HG02840 (cell line): ENCODE measurements at regions not wholly inside any gene's neighbourhood (a gene's known extent, or its start where the extent isn't known, plus 50 kb on each side); places are given as distances from the start of the nearest gene placed in this dataset.

Experiments used
- ATAC-seq: cut with Tn5 transposase; IDR thresholded peaks from one replicate; pipeline ENCODE4 v1.9.1; 2021; ENCODE audit warnings: mild to moderate bottlenecking, moderate library complexity, moderate number of reproducible peaks; ENCODE audit not compliant: unreplicated experiment, low FRiP score

GRCh38 chr9:75824816-75825568 is 65.5 kb upstream of the PCSK5 start:
- ATAC-seq, result no peak

- ATAC-seq, result no peak
These were observed 64.2 kb upstream of the PCSK5 start for GRCh38 chr9:75826314-75826713.

DNA sequence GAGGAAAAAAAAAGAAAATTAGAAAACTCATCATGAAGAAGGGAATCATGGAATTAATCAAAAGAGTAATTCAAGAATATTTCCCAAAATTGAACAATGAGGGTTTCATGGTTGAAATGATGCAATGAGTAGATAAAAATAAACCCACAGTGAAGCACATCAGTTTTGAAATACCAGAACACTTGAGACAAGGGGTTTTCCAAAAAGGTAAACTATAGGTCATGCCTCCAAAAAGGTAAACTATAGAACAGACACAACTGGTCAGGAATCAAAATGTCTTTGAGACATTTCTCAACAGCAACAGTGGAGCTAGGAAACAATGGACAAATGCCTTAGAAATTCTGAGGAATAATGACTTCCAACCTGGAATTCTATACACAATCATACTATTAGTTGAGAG is 60.2 kb upstream of the PCSK5 start:
- no peak for ATAC-seq

DNA sequence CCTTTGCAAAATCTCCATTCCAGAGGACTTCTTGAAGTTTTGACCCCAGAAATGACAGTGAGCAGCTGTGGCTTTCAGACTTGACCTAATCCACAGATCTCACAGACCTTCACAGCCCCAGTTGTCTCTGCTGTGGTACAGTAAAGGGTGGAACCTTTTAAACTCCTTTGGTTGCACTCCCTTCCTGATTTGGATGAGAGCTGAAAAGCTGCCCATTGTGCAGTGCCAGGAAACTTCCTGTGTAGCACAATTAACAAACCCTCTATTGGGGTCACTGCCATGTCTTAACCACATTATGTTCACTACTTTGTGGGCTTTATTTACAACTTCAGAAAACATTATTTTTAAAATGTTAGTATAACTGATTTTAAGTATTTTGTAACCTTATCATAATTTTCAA is 56.7 kb upstream of the PCSK5 start:
- no peak for ATAC-seq

DNA sequence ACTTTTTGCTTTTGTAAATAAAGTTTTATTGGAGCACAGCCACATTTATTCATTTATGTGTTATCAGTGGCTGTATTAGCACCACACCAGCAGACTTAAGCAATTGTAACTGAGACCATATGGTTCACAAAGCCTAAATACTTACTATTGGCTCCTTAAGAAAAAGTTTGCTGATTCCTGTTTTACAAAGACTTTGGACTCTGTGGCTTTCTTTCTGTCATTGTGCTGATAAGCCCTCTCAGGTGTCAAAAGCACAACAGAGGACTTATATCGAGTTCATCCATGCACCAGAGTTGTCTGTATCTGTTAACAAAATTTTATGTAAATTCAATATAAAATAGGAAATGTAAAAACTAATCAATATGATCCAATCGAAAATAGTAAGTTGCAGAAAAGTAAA is 55.6 kb upstream of the PCSK5 start:
- no peak for ATAC-seq
